ENCODE measurements at regions not wholly inside any gene's neighbourhood (a gene's known extent, or its start where the extent isn't known, plus 50 kb on each side); places are given as distances from the start of the nearest gene placed in this dataset.

DNA sequence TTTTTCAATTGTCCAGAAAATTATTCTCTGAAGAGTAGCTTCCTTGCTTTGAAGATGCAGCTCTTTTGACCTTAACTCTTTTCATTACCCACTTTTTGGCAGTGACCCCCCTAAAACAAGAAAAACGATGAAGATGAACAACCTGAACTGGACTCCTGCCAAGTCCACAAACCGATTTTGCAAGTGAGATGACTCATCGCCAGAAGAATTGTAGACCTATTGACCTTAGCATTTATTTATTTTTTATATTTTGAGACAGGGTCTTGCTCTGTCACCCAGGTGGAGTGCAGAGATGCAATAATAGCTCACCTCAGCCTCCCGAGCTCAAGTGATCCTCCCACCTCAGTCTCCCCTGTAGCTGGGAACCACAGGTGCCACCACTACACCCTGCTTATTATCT, 859.2 kb downstream of the GATA3 start:
- CTCF ChIA-PET, result interaction anchor here (0.9 to 1.4 kb wide), 3 partner anchors 9 to 14 kb away, joined by 3 to 4 read pairs (median 4); no protein-coding TSS in a partner anchor
- POLR2A ChIA-PET, result no interaction called here
- TF ChIP-seq, protein P1, sequence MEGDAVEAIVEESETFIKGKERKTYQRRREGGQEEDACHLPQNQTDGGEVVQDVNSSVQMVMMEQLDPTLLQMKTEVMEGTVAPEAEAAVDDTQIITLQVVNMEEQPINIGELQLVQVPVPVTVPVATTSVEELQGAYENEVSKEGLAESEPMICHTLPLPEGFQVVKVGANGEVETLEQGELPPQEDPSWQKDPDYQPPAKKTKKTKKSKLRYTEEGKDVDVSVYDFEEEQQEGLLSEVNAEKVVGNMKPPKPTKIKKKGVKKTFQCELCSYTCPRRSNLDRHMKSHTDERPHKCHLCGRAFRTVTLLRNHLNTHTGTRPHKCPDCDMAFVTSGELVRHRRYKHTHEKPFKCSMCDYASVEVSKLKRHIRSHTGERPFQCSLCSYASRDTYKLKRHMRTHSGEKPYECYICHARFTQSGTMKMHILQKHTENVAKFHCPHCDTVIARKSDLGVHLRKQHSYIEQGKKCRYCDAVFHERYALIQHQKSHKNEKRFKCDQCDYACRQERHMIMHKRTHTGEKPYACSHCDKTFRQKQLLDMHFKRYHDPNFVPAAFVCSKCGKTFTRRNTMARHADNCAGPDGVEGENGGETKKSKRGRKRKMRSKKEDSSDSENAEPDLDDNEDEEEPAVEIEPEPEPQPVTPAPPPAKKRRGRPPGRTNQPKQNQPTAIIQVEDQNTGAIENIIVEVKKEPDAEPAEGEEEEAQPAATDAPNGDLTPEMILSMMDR (IDR thresholded peaks at IDR 0.05; ENCODE audit: control extremely low read depth, extremely low read depth, low read depth, missing control alignments), result no peak
- no peak for DNase-seq (ENCODE audit: extremely low spot score)

DNA sequence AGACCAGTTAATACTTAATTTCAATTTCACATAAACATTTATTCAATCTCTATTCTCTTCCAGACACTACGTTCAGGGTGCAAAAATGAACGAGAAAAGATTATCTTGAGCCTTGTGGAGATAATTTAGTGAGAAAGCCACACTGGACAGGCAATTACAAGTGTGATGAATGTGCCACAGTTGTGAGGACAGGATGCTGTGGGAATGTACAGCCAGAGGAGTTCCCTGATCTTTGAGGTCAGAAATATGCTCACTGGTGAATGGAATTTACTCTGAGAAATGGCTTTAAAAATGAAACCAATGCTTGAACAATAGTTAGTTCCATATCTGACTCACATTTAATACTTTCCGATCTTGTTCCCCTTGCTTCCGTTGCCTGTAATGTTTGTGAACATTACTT, 864.8 kb downstream of the GATA3 start:
- TF ChIP-seq, protein P1 (IDR thresholded peaks at IDR 0.05; ENCODE audit: control extremely low read depth, extremely low read depth, low read depth, missing control alignments), result no peak
- no peak for DNase-seq (ENCODE audit: extremely low spot score)
- ChIA-PET CTCF (interaction anchor here (1.9 kb wide), 1 partner anchor 12 kb away, joined by 4 read pairs; no protein-coding TSS in a partner anchor), POLR2A (no interaction called here)

DNA sequence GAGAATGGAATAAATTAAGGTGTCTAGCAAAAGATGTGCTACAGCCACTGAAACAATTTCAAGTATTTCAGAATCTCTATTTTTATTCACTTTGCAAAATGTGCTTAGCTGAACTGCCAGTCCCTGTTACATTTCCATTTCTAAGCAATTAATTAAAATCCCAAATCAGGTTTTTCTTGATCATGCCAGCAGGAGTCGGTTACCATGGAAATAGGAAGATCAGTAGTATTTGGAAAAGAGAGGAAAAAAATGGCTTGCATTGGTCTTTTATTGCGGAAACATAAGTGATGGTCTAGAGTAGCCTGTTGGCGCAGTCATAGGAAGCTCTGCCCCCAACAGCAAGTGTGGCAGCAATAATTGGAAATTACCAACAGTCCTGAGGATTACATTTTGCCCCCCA, 867.1 kb downstream of the GATA3 start:
- ChIA-PET CTCF (interaction anchor here (1.1 to 1.4 kb wide), 2 partner anchors 8 to 18 kb away, joined by 3 to 4 read pairs; no protein-coding TSS in a partner anchor), POLR2A (no interaction called here)
- no peak for DNase-seq (ENCODE audit: extremely low spot score)
- TF ChIP-seq, protein P1 (IDR thresholded peaks at IDR 0.05; ENCODE audit: control extremely low read depth, extremely low read depth, low read depth, missing control alignments), result no peak

DNA sequence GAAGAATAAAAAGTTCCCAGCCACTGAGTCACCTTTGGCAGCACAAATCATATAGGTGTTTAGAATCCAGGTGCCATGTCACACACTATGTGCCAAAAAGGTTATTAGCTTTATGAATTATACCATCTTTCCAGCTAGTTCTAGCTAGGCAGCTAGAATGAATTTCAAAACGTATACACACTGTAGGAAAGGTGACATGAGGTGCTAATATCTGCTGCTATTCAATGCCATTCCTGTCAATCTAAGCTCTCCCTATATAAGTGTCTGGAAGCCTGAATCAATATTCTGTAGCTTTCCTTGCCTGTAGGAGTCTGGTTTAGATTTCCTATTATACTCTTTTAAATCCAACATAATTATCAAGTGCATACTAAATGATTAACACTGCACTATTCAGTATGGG, 868.6 kb downstream of the GATA3 start:
- ChIA-PET POLR2A (no interaction called here), CTCF (interaction anchor here (0.8 to 1.5 kb wide), 4 partner anchors 8 to 50 kb away, joined by 3 to 5 read pairs (median 4); no protein-coding TSS in a partner anchor)
- no peak for DNase-seq (ENCODE audit: extremely low spot score)
- TF ChIP-seq, protein P1 (IDR thresholded peaks at IDR 0.05; ENCODE audit: control extremely low read depth, extremely low read depth, low read depth, missing control alignments), result no peak

DNA sequence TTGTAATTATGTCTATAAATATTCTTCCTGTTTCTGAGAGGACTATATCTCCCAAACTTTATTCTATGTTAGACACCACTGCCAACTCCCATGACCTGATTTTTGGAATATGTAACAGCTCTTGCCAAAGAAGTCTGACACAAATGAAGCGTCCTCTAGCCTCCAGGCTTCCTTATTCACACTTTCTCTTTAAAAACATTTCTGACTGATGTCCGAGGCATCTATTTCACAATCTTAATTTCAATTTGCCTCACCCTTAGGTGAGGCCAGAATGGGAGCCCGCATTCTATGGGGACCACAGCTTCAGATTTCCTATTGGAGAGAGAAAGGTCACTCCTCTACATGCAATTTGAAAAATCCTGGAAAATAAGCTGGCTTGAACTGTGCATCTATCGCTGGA, 873.2 kb downstream of the GATA3 start:
- ChIA-PET CTCF (interaction anchor here (0.7 kb wide), 1 partner anchor 22 kb away, joined by 3 read pairs; no protein-coding TSS in a partner anchor), POLR2A (no interaction called here)
- DNase-seq (ENCODE audit: extremely low spot score), result no peak
- TF ChIP-seq, protein P1 (IDR thresholded peaks at IDR 0.05; ENCODE audit: control extremely low read depth, extremely low read depth, low read depth, missing control alignments), result no peak

DNA sequence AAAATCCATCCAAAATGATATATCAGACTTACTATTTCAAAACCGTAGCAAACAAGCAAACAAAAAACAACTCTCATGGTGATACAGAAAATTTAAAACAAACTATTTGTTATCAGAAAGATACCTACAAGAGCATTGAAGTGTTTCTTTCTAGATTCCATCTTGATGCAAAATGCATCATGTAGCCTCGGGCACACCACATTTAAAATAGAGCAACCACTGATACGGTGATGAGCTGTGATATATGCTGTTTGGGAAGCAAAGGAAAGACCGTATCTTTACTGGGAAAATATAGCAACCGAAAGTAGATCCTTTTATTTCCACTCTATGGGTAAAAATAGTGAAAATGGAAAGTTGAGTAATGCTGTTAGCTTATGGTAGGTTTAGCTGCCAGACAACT, 892.0 kb downstream of the GATA3 start:
- TF ChIP-seq, protein P1 (IDR thresholded peaks at IDR 0.05; ENCODE audit: control extremely low read depth, extremely low read depth, low read depth, missing control alignments), result no peak
- POLR2A ChIA-PET, result no interaction called here
- CTCF ChIA-PET, result interaction anchor here (1.2 to 1.5 kb wide), 2 partner anchors 12 to 15 kb away, joined by 3 read pairs; no protein-coding TSS in a partner anchor
- DNase-seq (ENCODE audit: extremely low spot score), result no peak
